Body of pancreas (tissue), 4 donors: ENCODE measurements at regions not wholly inside any gene's neighbourhood (a gene's known extent, or its start where the extent isn't known, plus 50 kb on each side); places are given as distances from the start of the nearest gene placed in this dataset.

Experiments
- CTCF ChIP-seq, 7 experiments: fragments of 450-650 bp in 4 of 7; fragments of 200-600 bp in 3 of 7; sonication (generic) in 3 of 7; IDR thresholded peaks; one replicate each; pipeline ENCODE4 v1.5.1; 2016 to 2019; ENCODE audit warnings: antibody characterized with exemption in 7 of 7
- POLR2A ChIP-seq, 3 donors: fragments of 450-650 bp; IDR thresholded peaks; one replicate each; pipeline ENCODE4 v1.6.1; 2016; ENCODE audit warnings: antibody characterized with exemption in 3 of 3, mild to moderate bottlenecking in 2 of 3

GRCh38 chr18:68504441-68505177 lies 210.3 kb downstream of the TMX3 start:
- no peak for TF ChIP-seq CTCF (IDR thresholded peaks at IDR 0.05)
- TF ChIP-seq POLR2A (IDR thresholded peaks at IDR 0.05) = no peak
